ENCODE measurements at regions not wholly inside any gene's neighbourhood (a gene's known extent, or its start where the extent isn't known, plus 50 kb on each side); places are given as distances from the start of the nearest gene placed in this dataset.

DNA sequence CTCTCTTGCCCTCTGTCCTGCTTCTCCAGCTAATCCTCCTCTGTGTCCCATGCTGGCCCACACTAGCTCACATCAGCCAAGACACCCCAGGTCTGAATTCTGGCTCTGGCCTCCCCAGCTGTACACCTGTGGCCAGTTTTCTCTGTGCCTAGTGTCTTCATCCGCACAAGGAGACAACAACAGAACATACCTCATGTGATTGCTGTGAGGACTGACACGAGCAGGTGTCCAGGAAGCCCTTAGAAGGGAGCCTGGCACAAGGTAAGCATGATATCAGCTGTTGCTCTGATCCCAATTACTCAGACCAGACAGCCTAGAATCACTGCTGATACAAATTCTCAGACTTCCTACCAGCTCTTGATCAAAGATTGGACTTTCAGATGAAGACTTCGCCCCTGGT is 71.2 kb upstream of the GJB5 start:
- no peak for TF ChIP-seq CTCF (conservative IDR thresholded peaks at IDR 0.05)
- no peak for TF ChIP-seq ZFX (IDR thresholded peaks at IDR 0.05)
